Panc1 (cell line): ENCODE measurements at regions not wholly inside any gene's neighbourhood (a gene's known extent, or its start where the extent isn't known, plus 50 kb on each side); places are given as distances from the start of the nearest gene placed in this dataset.

Experiments
- CTCF ChIP-seq: fragments of 450-650 bp; IDR thresholded peaks from 2 replicates; pipeline ENCODE4 v1.5.1; 2017; ENCODE audit warnings: mild to moderate bottlenecking
- POLR2AphosphoS5 ChIP-seq: IDR thresholded peaks from 2 replicates; pipeline ENCODE4 v1.6.1; 2012; ENCODE audit warnings: mild to moderate bottlenecking, low read depth, low read length, moderate library complexity

DNA sequence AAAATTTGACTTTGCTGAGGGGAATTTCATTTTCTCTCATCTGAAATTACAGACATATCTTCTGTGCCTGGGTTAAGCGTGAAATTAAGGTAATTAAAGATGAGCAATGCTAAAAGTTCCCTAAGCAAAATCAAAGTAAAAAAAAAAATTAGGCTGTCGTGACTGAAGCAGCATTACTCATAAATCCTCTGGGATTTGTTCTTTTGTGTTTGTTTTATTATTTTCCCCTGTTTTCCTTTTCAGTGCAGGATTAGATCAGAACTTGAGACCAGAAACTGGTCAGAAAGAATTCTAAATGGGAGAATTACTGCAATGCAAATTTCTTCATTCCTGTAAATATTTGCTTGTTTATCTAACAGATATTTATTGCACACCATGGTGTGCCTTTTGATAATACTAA, 141.4 kb upstream of the BET1 start:
- TF ChIP-seq CTCF (no peak), POLR2AphosphoS5 (no peak)
